HT1080 (cell line): ENCODE measurements at regions not wholly inside any gene's neighbourhood (a gene's known extent, or its start where the extent isn't known, plus 50 kb on each side); places are given as distances from the start of the nearest gene placed in this dataset. TPM values are rescaled to one million over a fixed set of nuclear protein-coding genes. Genes with fewer than 3 reads are reported as not detected.
"Not testable (repeated sequence)": the region's sequence is repeated elsewhere in the genome, so short reads cannot be mapped to it uniquely, and the experiment has no call there.

Experiments used
- DNase-seq: peaks from one replicate; pipeline ENCODE4 v3.0.0-alpha.2; 2015; ENCODE audit warnings: low read depth
- small RNA-seq: library from RNA; depleted of rRNA; stranded (forward); fragments of <200 nt; gene quantifications from one replicate; pipeline ENCODE3, GENCODE V24; 2014

- DNase-seq, result not testable (repeated sequence)
Observed at GRCh38 chr17:18546514-18547398, 70.2 kb downstream of the LGALS9C start.

- not testable (repeated sequence) for DNase-seq
Observed at GRCh38 chr17:18557086-18557485, 80.5 kb downstream of the LGALS9C start.

- peak; percentile 1 for DNase-seq
Observed at GRCh38 chr17:18563381-18564098, 80.7 kb downstream of the TBC1D28 start.

- DNase-seq, result peak; percentile 1
Observed at GRCh38 chr17:18564099-18564448, 80.1 kb downstream of the TBC1D28 start.

- DNase-seq, result not testable (repeated sequence)
Observed at GRCh38 chr17:18568108-18568995, 75.8 kb downstream of the TBC1D28 start.

GRCh38 chr17:18569489-18569913 is 74.7 kb downstream of the TBC1D28 start:
- DNase-seq, result peak; percentile 0

GRCh38 chr17:18572536-18572935 is 71.7 kb downstream of the TBC1D28 start:
- DNase-seq, result not testable (repeated sequence)

- not testable (repeated sequence) for DNase-seq
Observed at GRCh38 chr17:18574137-18574536, 70.1 kb downstream of the TBC1D28 start.

Small RNAs in the stretch of these regions (small RNA-seq; reads per million reads assigned to genes)
- not detected for gene AC107983.1
